Activated CD4-positive, alpha-beta memory T cell treated with anti-CD3 and anti-CD28 coated beads for 36 hours (primary cell): ENCODE measurements at regions not wholly inside any gene's neighbourhood (a gene's known extent, or its start where the extent isn't known, plus 50 kb on each side); places are given as distances from the start of the nearest gene placed in this dataset.
"Not testable (repeated sequence)": the region's sequence is repeated elsewhere in the genome, so short reads cannot be mapped to it uniquely, and the experiment has no call there.

Experiments used
- CTCF ChIA-PET: fragments of 350-600 bp; sonication (Branson Sonifier 250); formaldehyde crosslinking; loops from one replicate; lab custom pipeline; 2021; ENCODE audit warnings: antibody characterized with exemption, inconsistent platforms; lab: Charles Lee
- POLR2A ChIA-PET: fragments of 350-600 bp; sonication (Branson Sonifier 250); formaldehyde crosslinking; loops from one replicate; lab custom pipeline; 2021; ENCODE audit warnings: antibody characterized with exemption; lab: Charles Lee
- DNase-seq: peaks from one replicate; pipeline ENCODE4 v3.0.0-alpha.2; 2020
- H3K27ac Mint-ChIP-seq: one replicate; pipeline ENCODE4 v1.8.0; 2021; ENCODE audit warnings: mixed read lengths
- H3K27me3 Mint-ChIP-seq: one replicate; pipeline ENCODE4 v1.8.0; 2021; ENCODE audit warnings: mixed read lengths
- H3K36me3 Mint-ChIP-seq: one replicate; pipeline ENCODE4 v1.8.0; 2021; ENCODE audit warnings: mixed read lengths
- H3K4me1 Mint-ChIP-seq: one replicate; pipeline ENCODE4 v1.8.0; 2021; ENCODE audit warnings: low read depth, mixed read lengths
- H3K4me3 Mint-ChIP-seq: one replicate; pipeline ENCODE4 v1.8.0; 2021; ENCODE audit warnings: mild to moderate bottlenecking, mixed read lengths
- H3K9me3 Mint-ChIP-seq: one replicate; pipeline ENCODE4 v1.8.0; 2021; ENCODE audit warnings: mixed read lengths
- intact Hi-C: fragments of 100-400 bp; cut with micrococcal nuclease; formaldehyde crosslinking; loops from one replicate; pipeline ENCODE4 v1.15.1; 2023

- peaks cover 55% of the 10 kb centered on the region for H3K9me3 Mint-ChIP-seq
- peaks cover 5% of the 10 kb centered on the region for H3K4me1 Mint-ChIP-seq
These were observed 3515.0 kb downstream of the GOLGA6L6 start for GRCh38 chr15:17026633-17027032.

GRCh38 chr15:17022040-17022439, 3519.6 kb downstream of the GOLGA6L6 start:
- H3K27ac Mint-ChIP-seq, H3K27me3 Mint-ChIP-seq, H3K4me3 Mint-ChIP-seq, DNase-seq, intact Hi-C loops, H3K4me1 Mint-ChIP-seq, CTCF ChIA-PET, H3K36me3 Mint-ChIP-seq, POLR2A ChIA-PET: not testable (repeated sequence)
- H3K9me3 Mint-ChIP-seq: peaks cover 61% of the 10 kb centered on the region

More at GRCh38 chr15:17026633-17027032, 3515.0 kb downstream of the GOLGA6L6 start:
- H3K4me3 Mint-ChIP-seq: no peak overlapping the region
- intact Hi-C loops: no loop called here
- ChIA-PET CTCF (no interaction called here), POLR2A (no interaction called here)
- no peak for DNase-seq
- no peaks in the 10 kb centered on the region for H3K27me3 Mint-ChIP-seq
- no peak overlapping the region for H3K27ac Mint-ChIP-seq
- H3K36me3 Mint-ChIP-seq: peaks cover 3% of the 10 kb centered on the region
